Posterior vena cava (tissue), 2 donors: ENCODE measurements at regions not wholly inside any gene's neighbourhood (a gene's known extent, or its start where the extent isn't known, plus 50 kb on each side); places are given as distances from the start of the nearest gene placed in this dataset.
"Not testable (repeated sequence)": the region's sequence is repeated elsewhere in the genome, so short reads cannot be mapped to it uniquely, and the experiment has no call there.

Experiments
- DNase-seq: peaks from one replicate; pipeline ENCODE4 v3.0.0-alpha.2; 2020; ENCODE audit warnings: low spot score
- intact Hi-C, 2 donors: fragments of 100-400 bp; cut with DNase I; formaldehyde crosslinking; loops; one replicate each; pipeline versions ENCODE4 v1.14.1 to v1.14.2; 2022 to 2023
- donor health status: DM: yes; HTN: yes; CAD: no.
- donor health status: DM: yes; HTN: yes; CAD: no.

DNA sequence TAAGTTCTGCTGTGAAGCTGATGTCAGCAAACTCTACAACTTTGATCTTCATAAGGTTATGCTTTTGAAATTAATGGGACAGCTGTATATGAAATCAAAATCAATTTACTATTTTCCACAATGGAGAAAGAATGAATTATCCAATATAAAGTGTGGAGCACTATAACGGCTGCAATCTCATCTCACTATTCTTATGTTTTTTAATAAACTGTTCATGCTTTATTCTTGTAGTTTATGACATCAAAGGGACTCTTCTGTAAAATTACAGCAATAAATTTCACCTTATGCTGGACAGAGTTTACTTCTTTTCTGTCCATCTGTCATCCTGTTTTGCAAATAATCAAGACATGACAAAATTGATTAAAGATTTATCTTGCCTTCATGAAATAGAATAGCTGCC, 192.5 kb downstream of the TECRL start:
- intact Hi-C loops, result no loop called here
- DNase-seq, result no peak

DNA sequence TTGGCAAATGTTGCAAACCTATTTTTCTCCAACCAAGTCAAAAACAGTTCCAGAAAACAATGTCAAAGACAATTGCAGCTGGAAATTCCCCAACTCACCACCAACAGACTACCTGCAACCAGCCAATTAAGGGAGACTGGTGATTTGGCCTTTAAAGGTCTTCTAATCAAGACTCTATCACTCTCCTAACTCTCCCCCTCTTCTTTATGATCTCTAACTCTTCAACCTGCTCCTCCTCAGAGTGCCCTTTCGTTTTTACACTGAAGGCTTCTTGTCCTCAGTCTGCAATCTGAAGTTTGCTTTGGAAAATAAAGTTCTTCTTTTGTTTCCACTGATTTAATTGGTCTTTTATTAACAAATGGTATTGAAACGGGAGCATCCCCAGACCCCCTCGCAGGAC, 203.9 kb downstream of the TECRL start:
- no peak for DNase-seq
- intact Hi-C loops, result no loop called here

DNA sequence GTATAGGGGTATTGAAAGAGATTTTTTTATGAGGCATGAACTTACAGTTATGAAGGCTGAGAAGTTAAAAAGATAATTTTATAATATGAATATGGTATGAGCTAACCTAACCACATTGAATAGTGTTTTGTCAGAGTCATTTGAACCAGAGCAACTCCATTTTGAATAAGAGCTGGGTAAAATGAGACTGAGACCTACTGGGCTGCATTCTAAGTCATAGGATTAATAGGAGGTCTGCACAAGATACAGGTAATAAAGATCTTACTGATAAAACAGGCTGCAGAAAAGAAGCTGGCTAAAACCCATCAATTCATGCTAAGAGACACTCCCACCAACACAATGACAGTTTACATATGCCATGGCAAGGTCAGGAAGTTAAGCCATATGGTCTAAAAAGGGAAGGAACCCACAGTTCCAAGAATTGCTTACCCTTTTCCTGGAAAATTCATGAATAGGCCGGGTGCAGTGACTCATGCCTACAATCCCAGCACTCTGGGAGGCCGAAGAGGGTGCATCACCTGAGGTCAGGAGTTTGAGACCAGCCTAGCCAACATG, 209.2 kb downstream of the TECRL start:
- no peak for DNase-seq
- intact Hi-C loops, result no loop called here

DNA sequence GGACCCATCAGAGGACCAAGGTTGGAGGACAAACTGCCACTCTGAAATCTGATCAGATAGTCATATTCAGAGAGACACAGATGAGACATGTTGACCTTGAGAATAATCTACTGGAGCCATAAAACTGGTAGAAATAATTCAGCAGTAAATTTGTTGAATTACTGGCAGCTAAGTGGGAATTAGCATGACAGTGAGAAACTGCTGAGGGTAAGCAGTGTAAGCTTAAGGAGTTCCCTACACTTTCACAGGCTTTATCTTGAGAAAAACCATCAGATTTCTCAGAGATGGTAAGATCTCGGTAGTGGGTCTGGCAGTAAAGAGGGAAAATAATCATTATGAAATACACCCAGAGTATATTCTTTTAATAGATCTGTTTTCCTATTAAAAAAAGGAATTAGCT, 213.7 kb downstream of the TECRL start:
- DNase-seq, result no peak
- intact Hi-C loops, result no loop called here

DNA sequence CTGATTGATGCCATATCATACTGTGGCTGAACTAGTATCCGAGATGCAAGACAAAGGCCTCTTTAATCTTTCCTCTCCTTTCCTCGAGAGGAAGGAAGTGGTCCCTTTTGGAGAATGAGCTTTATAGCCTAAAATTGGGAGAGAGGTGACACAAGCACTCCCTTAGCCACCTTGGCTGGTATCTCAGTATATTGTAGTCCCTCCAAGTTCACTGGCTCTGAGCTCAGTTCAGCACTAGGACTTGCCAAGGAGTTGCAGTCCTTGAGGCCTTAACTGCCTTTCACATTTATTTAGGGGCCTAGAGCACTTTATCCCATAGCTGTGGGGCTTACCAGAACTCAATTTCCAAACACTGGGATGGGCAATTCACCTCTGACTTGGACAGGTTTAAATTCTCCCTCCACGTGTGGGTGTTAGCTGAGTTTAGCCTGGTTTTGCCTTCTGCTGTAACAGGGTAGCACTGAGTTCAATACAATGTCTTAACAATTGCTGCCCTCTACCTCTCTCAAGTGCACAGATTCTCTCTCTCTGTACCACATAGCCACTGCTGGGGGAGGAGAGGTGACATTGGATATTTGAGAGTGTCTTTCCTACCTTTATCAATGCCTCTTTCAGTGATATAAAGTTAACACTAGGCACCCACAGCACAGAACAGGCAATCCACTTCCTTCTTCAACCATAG, 216.4 kb downstream of the TECRL start:
- intact Hi-C loops, result no loop called here
- no peak for DNase-seq

DNA sequence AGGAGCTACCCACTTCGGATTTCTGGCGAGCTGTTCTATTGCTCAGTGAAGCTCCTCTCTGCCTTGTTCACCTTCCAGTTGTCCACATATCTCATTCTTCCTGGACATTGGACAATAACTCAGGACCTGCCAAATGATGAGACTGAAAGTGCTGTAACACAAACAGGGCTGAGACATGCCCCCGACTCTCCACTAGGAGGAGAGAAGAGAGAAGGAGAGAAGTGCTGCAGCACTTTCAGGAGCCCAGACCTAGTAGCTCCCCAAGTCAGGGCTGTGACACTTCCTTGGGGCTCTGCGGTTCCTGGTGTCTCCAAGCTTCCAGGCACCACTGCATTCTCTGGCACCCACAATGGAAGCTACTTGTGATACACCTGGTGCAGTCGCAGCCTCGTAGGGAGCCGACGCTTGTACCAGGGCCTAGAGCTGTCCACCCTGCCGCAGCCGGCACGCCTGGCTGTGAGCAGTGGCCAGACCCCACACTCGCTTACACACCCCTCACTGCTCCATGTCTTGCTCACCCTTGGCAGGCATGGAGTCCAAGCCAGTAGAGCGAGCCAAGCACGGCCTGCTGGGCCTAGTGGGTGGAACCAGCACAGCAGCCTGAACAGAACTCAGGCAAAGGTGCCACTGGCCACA, 234.9 kb downstream of the TECRL start:
- intact Hi-C loops, result no loop called here
- DNase-seq, result no peak

DNA sequence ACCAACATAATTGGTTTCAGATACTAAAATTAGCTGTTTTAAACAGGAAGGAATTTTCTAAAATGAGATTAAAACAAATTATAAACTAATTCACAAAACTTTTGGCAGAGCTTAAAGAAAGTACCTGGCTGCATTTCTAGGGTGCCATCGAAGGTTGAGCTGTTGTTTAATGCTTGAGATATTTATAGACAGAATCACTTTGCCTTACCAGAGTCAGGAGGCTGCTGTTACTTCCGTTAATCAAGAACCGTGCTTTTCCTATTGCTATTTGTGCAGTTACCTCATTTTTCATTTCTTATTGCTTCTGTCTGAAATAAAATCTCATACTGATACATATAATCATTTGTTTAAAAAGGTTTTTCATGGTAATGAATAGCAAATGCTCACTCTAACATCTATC, 242.9 kb downstream of the TECRL start:
- intact Hi-C loops, result no loop called here
- DNase-seq, result no peak

DNA sequence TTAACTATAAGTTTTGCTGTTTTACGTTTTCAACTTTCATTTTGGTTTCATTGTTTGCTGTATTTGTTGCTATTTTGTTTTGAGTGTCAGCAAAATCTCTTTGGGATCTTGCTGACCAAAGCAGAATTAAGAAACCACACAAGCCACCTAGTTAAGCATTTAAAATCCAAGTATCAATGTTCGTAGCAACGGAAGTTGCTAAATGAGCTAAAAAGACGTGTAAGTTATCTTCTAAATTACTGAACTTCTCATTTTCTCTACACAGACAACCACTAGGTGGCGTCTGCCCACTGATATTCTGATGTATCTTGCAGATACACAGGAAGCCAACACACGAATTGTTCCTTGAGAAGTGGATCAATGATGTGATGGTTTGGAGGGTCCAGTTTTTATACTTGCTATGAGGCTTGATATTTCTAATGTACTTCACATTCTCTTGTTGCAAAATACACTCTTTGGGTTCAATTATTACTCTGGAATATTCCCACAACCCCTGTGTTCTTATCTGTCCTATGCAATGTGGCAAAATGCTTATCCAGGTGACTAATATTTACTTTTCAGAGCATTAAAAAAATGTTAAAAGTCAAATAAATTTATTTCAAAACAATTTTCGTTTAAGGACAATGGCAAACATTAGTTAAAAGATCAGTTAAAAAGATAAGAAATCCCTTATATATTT, 250.5 kb downstream of the TECRL start:
- intact Hi-C loops, result no loop called here
- DNase-seq, result no peak

DNA sequence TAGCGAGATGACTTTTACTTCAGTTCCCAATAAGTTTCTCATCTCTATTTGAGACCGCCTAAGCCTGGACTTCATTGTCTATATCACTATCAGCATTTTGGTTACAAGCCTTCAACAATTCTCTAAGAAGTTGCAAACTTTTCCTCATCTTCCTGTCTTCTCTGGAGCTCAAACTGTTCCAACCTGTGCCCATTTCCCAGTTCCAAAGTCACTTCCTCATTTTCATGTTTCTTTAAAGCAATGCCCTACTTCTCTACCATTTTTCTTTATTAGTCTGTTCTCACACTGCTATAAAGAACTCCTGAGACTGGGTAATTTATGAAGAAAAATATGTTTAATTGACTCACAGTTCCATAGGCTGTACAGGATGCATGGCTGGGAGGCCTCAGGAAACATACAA, 251.9 kb downstream of the TECRL start:
- no peak for DNase-seq
- intact Hi-C loops, result no loop called here

DNA sequence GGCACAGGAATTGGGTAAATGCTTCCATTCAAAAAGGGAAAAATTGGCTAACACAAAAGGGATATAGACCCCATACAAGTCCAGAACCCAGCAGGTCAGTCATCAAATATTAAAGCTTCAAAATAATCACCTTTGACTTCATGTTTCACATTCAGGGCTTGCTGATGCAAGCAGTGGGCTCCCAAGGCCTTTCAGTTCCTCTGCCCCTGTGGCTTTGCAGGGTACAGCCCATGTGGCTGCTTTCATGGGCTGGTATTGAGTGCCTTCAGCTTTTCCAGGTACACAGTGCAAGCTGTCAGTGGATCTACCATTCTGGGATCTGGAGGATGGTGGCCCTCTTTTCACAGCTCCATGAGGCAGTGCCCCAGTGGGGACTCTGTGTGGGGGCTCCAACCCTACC, 253.0 kb downstream of the TECRL start:
- no peak for DNase-seq
- intact Hi-C loops, result no loop called here

DNA sequence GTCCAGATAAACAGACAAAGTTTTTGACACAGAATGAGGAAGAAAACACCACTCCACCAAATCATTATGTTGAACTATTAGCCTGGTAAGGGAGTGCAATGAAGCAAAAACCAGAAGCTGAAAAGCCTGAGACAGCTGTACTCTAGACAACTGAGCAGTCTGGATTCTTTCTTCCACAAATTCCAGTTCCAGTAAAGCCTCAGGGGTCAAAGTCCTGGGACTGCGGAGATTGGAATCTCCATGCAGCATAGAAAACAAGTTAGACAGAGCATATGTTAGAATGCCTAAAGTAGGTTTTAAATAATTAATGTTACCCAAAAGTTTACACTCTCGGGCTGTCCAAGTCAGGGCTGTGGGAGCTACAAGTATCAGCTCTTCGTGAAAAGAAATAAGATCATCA, 263.2 kb downstream of the TECRL start:
- no peak for DNase-seq
- intact Hi-C loops, result no loop called here

DNA sequence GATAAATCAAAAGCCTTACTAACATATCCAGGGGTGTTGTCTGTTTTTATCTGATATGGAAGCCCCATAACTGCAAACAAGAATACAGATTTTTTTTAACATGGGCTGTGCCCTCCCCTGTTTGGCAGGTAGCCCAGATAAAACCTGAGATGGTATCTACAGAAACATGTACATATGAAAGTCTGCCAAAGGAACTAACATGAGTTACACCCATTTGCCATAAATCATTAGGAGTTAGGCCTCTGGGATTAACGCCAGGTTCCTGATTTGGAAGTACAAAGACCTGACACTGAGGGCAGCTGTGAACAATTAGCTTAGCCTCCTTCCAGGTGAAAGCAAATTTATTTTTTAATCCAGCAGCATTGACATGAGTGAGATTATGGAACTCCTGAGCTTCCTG, 264.3 kb downstream of the TECRL start:
- intact Hi-C loops, result no loop called here
- no peak for DNase-seq

DNA sequence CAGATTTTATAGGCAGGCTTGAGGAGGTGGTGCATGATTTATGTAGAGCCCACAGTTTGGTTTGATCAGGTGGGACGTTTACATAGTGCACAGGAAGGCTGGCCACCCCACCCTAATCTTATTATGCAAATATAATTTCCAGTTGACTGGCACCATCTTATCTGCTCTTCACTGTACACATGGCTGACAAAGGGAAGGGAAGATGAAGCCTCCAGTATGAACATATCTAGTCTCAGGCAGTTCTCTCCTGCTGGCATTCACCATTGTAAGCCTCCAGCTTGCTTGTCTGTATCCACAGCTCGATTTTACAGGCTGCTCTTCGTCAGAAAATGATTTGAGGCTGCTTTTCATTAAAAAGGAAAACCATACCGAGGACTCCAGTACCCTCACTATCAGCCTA, 278.3 kb downstream of the TECRL start:
- no peak for DNase-seq
- intact Hi-C loops, result no loop called here

DNA sequence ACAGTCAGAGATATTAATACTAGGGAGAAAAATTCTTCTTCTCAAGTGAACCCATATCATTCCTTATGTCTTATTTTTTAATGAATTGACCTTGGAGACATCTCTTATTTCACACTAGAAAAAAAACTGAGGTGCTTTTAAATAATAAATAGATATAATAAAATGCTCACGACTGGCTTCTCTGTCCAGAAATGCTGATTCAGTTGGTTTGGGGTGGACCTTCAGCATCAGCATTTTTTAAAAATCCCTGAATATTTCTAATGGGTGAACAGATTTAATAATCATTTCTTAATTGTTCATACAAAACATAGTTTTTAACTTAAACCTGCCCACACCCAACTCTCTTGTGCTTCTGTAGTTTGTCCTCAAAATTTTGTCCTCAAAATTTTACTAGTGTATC, 283.9 kb downstream of the TECRL start:
- DNase-seq, result no peak
- intact Hi-C loops, result no loop called here

DNA sequence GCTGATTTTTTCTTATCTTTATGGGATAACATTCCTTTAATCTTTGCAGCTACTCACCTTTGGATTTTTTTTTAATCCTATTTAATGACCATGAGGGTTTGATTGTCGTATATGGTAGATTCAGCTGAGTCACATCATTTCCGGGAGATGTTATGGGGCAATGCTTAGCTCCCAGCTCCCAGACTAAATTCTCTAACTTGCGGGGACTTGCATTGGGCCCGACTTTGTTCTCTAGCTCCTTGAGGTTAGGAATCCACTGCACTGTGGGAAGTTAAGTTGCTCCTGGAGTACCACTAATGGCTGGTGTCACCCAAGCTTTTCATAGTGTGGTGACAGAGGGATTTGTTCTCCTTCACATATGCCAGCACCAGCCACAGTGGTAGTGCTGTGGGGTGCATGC, 287.4 kb downstream of the TECRL start:
- DNase-seq, result no peak
- intact Hi-C loops, result no loop called here

DNA sequence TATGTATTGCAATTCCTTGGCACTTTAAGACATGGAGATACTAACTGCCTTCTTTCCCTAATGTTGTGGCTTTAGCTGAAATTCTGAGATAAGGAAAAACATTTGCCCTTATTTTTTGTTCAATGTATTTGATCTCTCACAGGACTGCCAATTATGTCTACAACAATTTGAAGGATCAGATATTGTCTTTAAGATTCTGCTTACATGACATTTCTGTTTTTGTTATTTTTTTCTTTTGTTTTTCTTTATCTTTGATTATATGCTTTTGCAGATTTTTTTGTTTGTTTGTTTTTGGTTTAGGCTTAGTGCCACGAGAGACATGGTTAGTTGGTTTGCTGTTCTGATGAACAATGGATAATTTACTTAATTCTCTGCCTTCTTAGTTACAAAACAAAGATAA, 303.3 kb downstream of the TECRL start:
- intact Hi-C loops, result no loop called here
- DNase-seq, result no peak

DNA sequence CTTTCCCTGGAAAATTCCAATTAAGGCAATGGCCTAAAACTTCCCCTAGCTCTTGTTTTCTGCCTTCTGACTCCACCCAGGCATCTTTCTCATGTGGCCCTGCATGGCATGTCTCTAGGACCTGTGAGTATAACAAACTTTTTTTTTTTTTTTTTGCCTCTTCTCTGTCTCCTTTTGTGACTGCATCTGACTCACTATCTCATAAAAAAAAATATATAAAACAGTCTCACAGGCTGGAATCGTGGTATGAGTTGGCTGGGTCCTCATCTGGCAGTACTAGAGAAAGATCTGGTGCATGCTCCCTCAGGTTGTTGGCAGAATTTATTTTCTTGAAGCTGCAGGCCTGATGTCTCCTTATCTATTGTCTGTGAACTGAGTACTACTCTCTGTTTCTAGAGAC, 313.9 kb downstream of the TECRL start:
- no peak for DNase-seq
- intact Hi-C loops, result loop anchor here in 1 of 2 donors (5.0 kb wide), 1 partner anchor 713 kb away; no protein-coding TSS in a partner anchor

DNA sequence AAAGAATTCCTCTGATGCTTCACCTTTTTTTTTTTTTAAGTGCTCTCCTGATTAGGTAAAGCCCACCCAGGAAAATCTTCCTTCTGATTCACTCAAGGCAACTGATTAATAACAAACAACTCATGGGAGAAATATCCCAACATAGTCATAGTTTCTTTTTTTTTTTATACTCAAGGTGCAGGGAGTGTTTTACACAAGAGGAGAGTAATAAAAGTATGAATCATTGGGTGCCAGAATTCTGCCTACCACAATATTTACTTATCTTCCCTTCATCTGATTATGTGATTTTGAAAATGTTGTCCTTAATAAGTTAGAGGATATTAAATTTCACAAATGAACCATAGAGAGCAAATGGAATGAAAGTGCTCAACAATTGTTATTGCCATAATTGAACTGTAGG, 329.9 kb downstream of the TECRL start:
- intact Hi-C loops, result no loop called here
- DNase-seq, result no peak

DNA sequence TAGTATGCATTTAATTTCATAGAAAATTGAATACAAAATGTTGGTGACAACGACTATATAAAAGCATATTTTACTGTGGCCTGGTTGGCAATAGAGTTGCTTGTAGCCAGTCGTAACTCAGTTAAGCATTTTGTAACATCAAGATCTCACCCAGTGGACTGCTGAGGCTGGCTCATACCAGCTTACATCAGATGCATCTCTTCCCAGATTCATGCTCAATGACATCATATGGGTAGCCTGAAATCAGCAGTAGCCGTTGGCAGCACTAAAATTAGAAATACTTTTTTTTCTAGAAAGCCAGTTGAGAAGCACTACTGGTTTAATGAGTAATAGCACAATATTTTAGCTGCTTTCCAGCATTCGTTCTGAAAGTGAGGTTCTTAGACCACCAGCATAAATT, 341.2 kb downstream of the TECRL start:
- no peak for DNase-seq
- intact Hi-C loops, result no loop called here

DNA sequence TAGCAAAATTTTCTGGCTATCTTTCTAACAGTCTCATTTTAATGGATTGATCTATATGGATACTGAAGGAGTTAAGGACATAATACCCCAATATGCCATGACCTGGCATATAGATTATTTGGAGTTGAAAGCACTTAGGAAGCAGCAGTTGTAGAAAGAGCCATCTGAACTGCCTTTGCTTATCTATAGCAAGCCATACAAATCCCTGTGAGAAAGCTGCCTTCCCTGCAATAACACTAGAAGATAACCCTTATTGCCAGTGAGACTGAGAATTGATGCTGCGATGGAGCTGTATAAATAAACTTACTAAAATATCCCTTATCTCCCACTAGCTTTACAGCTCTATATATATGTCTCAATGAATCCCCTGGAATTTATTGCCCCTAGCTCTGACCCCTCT, 346.3 kb downstream of the TECRL start:
- DNase-seq, result no peak
- intact Hi-C loops, result no loop called here

DNA sequence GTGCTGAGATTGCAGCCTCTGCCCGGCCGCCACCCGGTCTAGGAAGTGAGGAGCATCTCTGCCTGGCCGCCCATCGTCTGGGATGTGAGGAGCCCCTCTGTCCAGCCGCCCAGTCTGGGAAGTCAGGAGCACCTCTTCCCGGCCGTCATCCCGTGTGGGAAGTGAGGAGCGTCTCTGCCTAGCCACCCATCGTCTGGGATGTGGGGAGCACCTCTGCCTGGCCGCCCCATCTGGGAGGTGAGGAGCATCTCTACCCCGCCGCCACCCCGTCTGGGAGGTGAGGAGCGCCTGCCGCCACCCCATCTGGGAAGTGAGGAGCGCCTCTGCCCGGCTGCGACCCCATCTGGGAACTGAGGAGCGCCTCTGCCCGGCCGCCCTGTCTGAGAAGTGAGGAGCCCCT, 372.2 kb downstream of the TECRL start:
- peak; percentile 81 for DNase-seq
- intact Hi-C loops, result not testable (repeated sequence)
